ENCODE measurements at regions not wholly inside any gene's neighbourhood (a gene's known extent, or its start where the extent isn't known, plus 50 kb on each side); places are given as distances from the start of the nearest gene placed in this dataset.

- Histone ChIP-seq H3K27ac (ENCODE audit: low read depth, low read length, poor library complexity, severe bottlenecking) (peak overlapping the region; percentile 1), H3K36me3 (ENCODE audit: insufficient read depth, low read length) (no peaks in the 10 kb centered on the region; the same call in 1 of the 2 replicates), H3K4me2 (ENCODE audit: low read length) (no peak overlapping the region), H2AFZ (ENCODE audit: low read length) (peak overlapping the region; percentile 1; the same call in 1 of the 2 replicates), H3K9me3 (ENCODE audit: low read length) (peaks cover 7% of the 10 kb centered on the region; the same call in 1 of the 2 replicates), H3K4me1 (ENCODE audit: insufficient read depth, low read length, poor library complexity, severe bottlenecking) (peaks cover 79% of the 10 kb centered on the region), H3K9me2 (ENCODE audit: insufficient read depth, low read length) (no peaks in the 10 kb centered on the region), H4K20me1 (ENCODE audit: insufficient read depth, low read length) (no peaks in the 10 kb centered on the region), H3K4me3 (ENCODE audit: low read depth, low read length, poor library complexity, severe bottlenecking) (no peak overlapping the region), H3K79me2 (ENCODE audit: insufficient read depth, low read depth, low read length) (no peaks in the 10 kb centered on the region)
- BruUV-seq (replicated peaks): no TSS peak
- ChIA-PET CTCF (ENCODE audit: unreplicated experiment) (no interaction called here), POLR2A (interaction anchor here (0.9 to 2.1 kb wide), 4 partner anchors 10 to 89 kb away, joined by 3 to 7 read pairs (median 4); no protein-coding TSS in a partner anchor)
- no peak for TF ChIP-seq EZH2phosphoT487 (IDR thresholded peaks at IDR 0.05; ENCODE audit: borderline replicate concordance, low read depth, low read length)
- TF ChIP-seq CTCF (conservative IDR thresholded peaks at IDR 0.05; ENCODE audit: low read length): peak; percentile 52
- no peak for DNase-seq (ENCODE audit: low spot score)
- intact Hi-C loops (cut with micrococcal nuclease; ENCODE audit: unreplicated experiment): no loop called here
Measured at GRCh38 chr6:159118924-159119323, 50.3 kb upstream of the FNDC1 start.

GRCh38 chr6:159117563-159117962 lies 51.6 kb upstream of the FNDC1 start:
- no peaks in the 10 kb centered on the region; the same call in 1 of the 2 replicates for H3K9me3 ChIP-seq (ENCODE audit: low read length)
- no peak overlapping the region for H3K4me3 ChIP-seq (ENCODE audit: low read depth, low read length, poor library complexity, severe bottlenecking)
- H3K9me2 ChIP-seq (ENCODE audit: insufficient read depth, low read length): no peaks in the 10 kb centered on the region
- no peaks in the 10 kb centered on the region for H3K79me2 ChIP-seq (ENCODE audit: insufficient read depth, low read depth, low read length)
- peak overlapping the region; percentile 71 for H3K27ac ChIP-seq (ENCODE audit: low read depth, low read length, poor library complexity, severe bottlenecking)
- peak overlapping the region; percentile 72 for H3K4me2 ChIP-seq (ENCODE audit: low read length)
- peak overlapping the region; percentile 54; the same call in 1 of the 2 replicates for H2AFZ ChIP-seq (ENCODE audit: low read length)
- H3K36me3 ChIP-seq (ENCODE audit: insufficient read depth, low read length): no peaks in the 10 kb centered on the region; the same call in 1 of the 2 replicates
- DNase-seq (ENCODE audit: low spot score): peak; percentile 60
- TF ChIP-seq EZH2phosphoT487 (IDR thresholded peaks at IDR 0.05; ENCODE audit: borderline replicate concordance, low read depth, low read length) (no peak), CTCF (conservative IDR thresholded peaks at IDR 0.05; ENCODE audit: low read length) (no peak)
- no TSS peak for BruUV-seq (replicated peaks)
- H3K4me1 ChIP-seq (ENCODE audit: insufficient read depth, low read length, poor library complexity, severe bottlenecking): peaks cover 85% of the 10 kb centered on the region
- ChIA-PET POLR2A (interaction anchor here (1.1 to 3.3 kb wide), 2 partner anchors 10 kb away, joined by 5 to 38 read pairs; no protein-coding TSS in a partner anchor), CTCF (ENCODE audit: unreplicated experiment) (interaction anchor here (1.3 kb wide), 1 partner anchor 11 kb away, joined by 4 read pairs; no protein-coding TSS in a partner anchor)
- intact Hi-C loops (cut with micrococcal nuclease; ENCODE audit: unreplicated experiment): loop anchor here (1.0 kb wide), 1 partner anchor 10 kb away; no protein-coding TSS in a partner anchor
- no peaks in the 10 kb centered on the region for H4K20me1 ChIP-seq (ENCODE audit: insufficient read depth, low read length)

GRCh38 chr6:159117046-159117445 lies 52.2 kb upstream of the FNDC1 start:
- Histone ChIP-seq H3K4me2 (ENCODE audit: low read length) (peak overlapping the region; percentile 72), H4K20me1 (ENCODE audit: insufficient read depth, low read length) (no peaks in the 10 kb centered on the region), H3K9me2 (ENCODE audit: insufficient read depth, low read length) (no peaks in the 10 kb centered on the region), H3K36me3 (ENCODE audit: insufficient read depth, low read length) (no peaks in the 10 kb centered on the region; the same call in 1 of the 2 replicates), H2AFZ (ENCODE audit: low read length) (peak overlapping the region; percentile 54; the same call in 1 of the 2 replicates), H3K79me2 (ENCODE audit: insufficient read depth, low read depth, low read length) (no peaks in the 10 kb centered on the region), H3K4me1 (ENCODE audit: insufficient read depth, low read length, poor library complexity, severe bottlenecking) (peaks cover 85% of the 10 kb centered on the region), H3K4me3 (ENCODE audit: low read depth, low read length, poor library complexity, severe bottlenecking) (peak overlapping the region; percentile 41), H3K9me3 (ENCODE audit: low read length) (no peaks in the 10 kb centered on the region; the same call in 1 of the 2 replicates), H3K27ac (ENCODE audit: low read depth, low read length, poor library complexity, severe bottlenecking) (peak overlapping the region; percentile 71)
- no TSS peak for BruUV-seq (replicated peaks)
- intact Hi-C loops (cut with micrococcal nuclease; ENCODE audit: unreplicated experiment): loop anchor here (1.0 kb wide), 1 partner anchor 10 kb away; no protein-coding TSS in a partner anchor
- TF ChIP-seq EZH2phosphoT487 (IDR thresholded peaks at IDR 0.05; ENCODE audit: borderline replicate concordance, low read depth, low read length): no peak
- TF ChIP-seq CTCF (conservative IDR thresholded peaks at IDR 0.05; ENCODE audit: low read length): no peak
- ChIA-PET POLR2A (interaction anchor here (0.6 to 3.3 kb wide), 5 partner anchors 10 to 479 kb away, joined by 4 to 38 read pairs (median 5); no protein-coding TSS in a partner anchor), CTCF (ENCODE audit: unreplicated experiment) (interaction anchor here (1.3 kb wide), 1 partner anchor 10 kb away, joined by 4 read pairs; no protein-coding TSS in a partner anchor)
- DNase-seq (ENCODE audit: low spot score): no peak
